ENCODE measurements at regions not wholly inside any gene's neighbourhood (a gene's known extent, or its start where the extent isn't known, plus 50 kb on each side); places are given as distances from the start of the nearest gene placed in this dataset.

GRCh38 chr6:6376845-6377244 lies 56.4 kb upstream of the F13A1 start:
- in situ Hi-C loops (cut with HindIII; ENCODE audit: low pct_unique_long_range_greater_than_20kb, low sequenced_read_pairs), result no loop called here
- no peak for DNase-seq (ENCODE audit: low read depth)

- in situ Hi-C loops (cut with HindIII; ENCODE audit: low pct_unique_long_range_greater_than_20kb, low sequenced_read_pairs), result no loop called here
Observed at GRCh38 chr6:6377621-6378020, 57.2 kb upstream of the F13A1 start.

GRCh38 chr6:6379573-6379972 lies 59.1 kb upstream of the F13A1 start:
- in situ Hi-C loops (cut with HindIII; ENCODE audit: low pct_unique_long_range_greater_than_20kb, low sequenced_read_pairs), result no loop called here
- DNase-seq (ENCODE audit: low read depth), result peak; percentile 65

More at GRCh38 chr6:6377621-6378020, 57.2 kb upstream of the F13A1 start:
- no peak for DNase-seq (ENCODE audit: low read depth)

GRCh38 chr6:6384520-6384919 lies 64.1 kb upstream of the F13A1 start:
- in situ Hi-C loops (cut with HindIII; ENCODE audit: low pct_unique_long_range_greater_than_20kb, low sequenced_read_pairs), result no loop called here

GRCh38 chr6:6386010-6386409 lies 65.5 kb upstream of the F13A1 start:
- no peak for DNase-seq (ENCODE audit: low read depth)
- in situ Hi-C loops (cut with HindIII; ENCODE audit: low pct_unique_long_range_greater_than_20kb, low sequenced_read_pairs), result no loop called here

More at GRCh38 chr6:6384520-6384919, 64.1 kb upstream of the F13A1 start:
- no peak for DNase-seq (ENCODE audit: low read depth)

- no peak for DNase-seq (ENCODE audit: low read depth)
- in situ Hi-C loops (cut with HindIII; ENCODE audit: low pct_unique_long_range_greater_than_20kb, low sequenced_read_pairs), result no loop called here
Observed at GRCh38 chr6:6390849-6391602, 70.6 kb upstream of the F13A1 start.

GRCh38 chr6:6392214-6393068 lies 72.0 kb upstream of the F13A1 start:
- in situ Hi-C loops (cut with HindIII; ENCODE audit: low pct_unique_long_range_greater_than_20kb, low sequenced_read_pairs), result no loop called here
- no peak for DNase-seq (ENCODE audit: low read depth)

- in situ Hi-C loops (cut with HindIII; ENCODE audit: low pct_unique_long_range_greater_than_20kb, low sequenced_read_pairs), result no loop called here
- DNase-seq (ENCODE audit: low read depth), result no peak
Observed at GRCh38 chr6:6393069-6393529, 72.6 kb upstream of the F13A1 start.

- DNase-seq (ENCODE audit: low read depth), result no peak
- in situ Hi-C loops (cut with HindIII; ENCODE audit: low pct_unique_long_range_greater_than_20kb, low sequenced_read_pairs), result no loop called here
Observed at GRCh38 chr6:6395581-6396197, 75.2 kb upstream of the F13A1 start.

GRCh38 chr6:6397842-6398241 lies 77.4 kb upstream of the F13A1 start:
- DNase-seq (ENCODE audit: low read depth), result no peak
- in situ Hi-C loops (cut with HindIII; ENCODE audit: low pct_unique_long_range_greater_than_20kb, low sequenced_read_pairs), result no loop called here

GRCh38 chr6:6399568-6399967 lies 79.1 kb upstream of the F13A1 start:
- in situ Hi-C loops (cut with HindIII; ENCODE audit: low pct_unique_long_range_greater_than_20kb, low sequenced_read_pairs), result no loop called here
- DNase-seq (ENCODE audit: low read depth), result no peak

- in situ Hi-C loops (cut with HindIII; ENCODE audit: low pct_unique_long_range_greater_than_20kb, low sequenced_read_pairs), result no loop called here
- DNase-seq (ENCODE audit: low read depth), result no peak
Observed at GRCh38 chr6:6401401-6401800, 80.9 kb upstream of the F13A1 start.

- in situ Hi-C loops (cut with HindIII; ENCODE audit: low pct_unique_long_range_greater_than_20kb, low sequenced_read_pairs), result no loop called here
- DNase-seq (ENCODE audit: low read depth), result no peak
Observed at GRCh38 chr6:6402006-6402405, 81.5 kb upstream of the F13A1 start.

GRCh38 chr6:6402591-6402990 lies 82.1 kb upstream of the F13A1 start:
- no peak for DNase-seq (ENCODE audit: low read depth)
- in situ Hi-C loops (cut with HindIII; ENCODE audit: low pct_unique_long_range_greater_than_20kb, low sequenced_read_pairs), result no loop called here

GRCh38 chr6:6405031-6405430 lies 84.6 kb upstream of the F13A1 start:
- in situ Hi-C loops (cut with HindIII; ENCODE audit: low pct_unique_long_range_greater_than_20kb, low sequenced_read_pairs), result no loop called here
- DNase-seq (ENCODE audit: low read depth), result no peak

GRCh38 chr6:6405997-6406714 lies 85.7 kb upstream of the F13A1 start:
- in situ Hi-C loops (cut with HindIII; ENCODE audit: low pct_unique_long_range_greater_than_20kb, low sequenced_read_pairs), result no loop called here

GRCh38 chr6:6406715-6407070 lies 86.2 kb upstream of the F13A1 start:
- DNase-seq (ENCODE audit: low read depth), result no peak

More at GRCh38 chr6:6405997-6406714, 85.7 kb upstream of the F13A1 start:
- DNase-seq (ENCODE audit: low read depth), result no peak

GRCh38 chr6:6407071-6407741 lies 86.7 kb upstream of the F13A1 start:
- DNase-seq (ENCODE audit: low read depth), result no peak
- in situ Hi-C loops (cut with HindIII; ENCODE audit: low pct_unique_long_range_greater_than_20kb, low sequenced_read_pairs), result no loop called here

More at GRCh38 chr6:6406715-6407070, 86.2 kb upstream of the F13A1 start:
- in situ Hi-C loops (cut with HindIII; ENCODE audit: low pct_unique_long_range_greater_than_20kb, low sequenced_read_pairs), result no loop called here
